Naive B cell (primary cell): ENCODE measurements at regions not wholly inside any gene's neighbourhood (a gene's known extent, or its start where the extent isn't known, plus 50 kb on each side); places are given as distances from the start of the nearest gene placed in this dataset.
"Not testable (repeated sequence)": the region's sequence is repeated elsewhere in the genome, so short reads cannot be mapped to it uniquely, and the experiment has no call there.

Experiments
- ATAC-seq, 2 donors: fragments of 150-1000 bp; cut with Tn5 transposase; 2 replicates each; pipeline ENCODE4 v1.10.0; 2021; ENCODE audit warnings: low read depth in 2 of 2, mild to moderate bottlenecking in 2 of 2, moderate library complexity in 2 of 2
- DNase-seq: peaks from one replicate; pipeline ENCODE4 v3.0.0; 2022
- H3K27ac Mint-ChIP-seq, 6 donors: one replicate each; pipeline ENCODE4 v1.8.0; 2020 to 2022; ENCODE audit warnings: mild to moderate bottlenecking in 6 of 6, mixed read lengths in 6 of 6, moderate library complexity in 5 of 6, inconsistent platforms in 2 of 6
- H3K27me3 Mint-ChIP-seq, 3 donors: one replicate each; pipeline ENCODE4 v1.8.0; 2021 to 2022; ENCODE audit warnings: mixed read lengths in 3 of 3, mild to moderate bottlenecking in 1 of 3
- H3K36me3 Mint-ChIP-seq, 2 donors: one replicate each; pipeline ENCODE4 v1.8.0; 2020 to 2022; ENCODE audit warnings: mixed read lengths in 2 of 2, inconsistent platforms in 1 of 2, mild to moderate bottlenecking in 1 of 2
- H3K4me1 Mint-ChIP-seq, 3 donors: one replicate each; pipeline ENCODE4 v1.8.0; 2020 to 2022; ENCODE audit warnings: mixed read lengths in 3 of 3, inconsistent platforms in 1 of 3, mild to moderate bottlenecking in 1 of 3, moderate library complexity in 1 of 3
- H3K4me3 Mint-ChIP-seq, 8 donors: one replicate each; pipeline ENCODE4 v1.8.0; 2020 to 2022; ENCODE audit warnings: mild to moderate bottlenecking in 8 of 8, mixed read lengths in 8 of 8, moderate library complexity in 8 of 8, inconsistent platforms in 2 of 8
- H3K9me3 Mint-ChIP-seq, 7 donors: one replicate each; pipeline ENCODE4 v1.8.0; 2020 to 2022; ENCODE audit warnings: mixed read lengths in 7 of 7, mild to moderate bottlenecking in 5 of 7, inconsistent platforms in 2 of 7, moderate library complexity in 1 of 7

DNA sequence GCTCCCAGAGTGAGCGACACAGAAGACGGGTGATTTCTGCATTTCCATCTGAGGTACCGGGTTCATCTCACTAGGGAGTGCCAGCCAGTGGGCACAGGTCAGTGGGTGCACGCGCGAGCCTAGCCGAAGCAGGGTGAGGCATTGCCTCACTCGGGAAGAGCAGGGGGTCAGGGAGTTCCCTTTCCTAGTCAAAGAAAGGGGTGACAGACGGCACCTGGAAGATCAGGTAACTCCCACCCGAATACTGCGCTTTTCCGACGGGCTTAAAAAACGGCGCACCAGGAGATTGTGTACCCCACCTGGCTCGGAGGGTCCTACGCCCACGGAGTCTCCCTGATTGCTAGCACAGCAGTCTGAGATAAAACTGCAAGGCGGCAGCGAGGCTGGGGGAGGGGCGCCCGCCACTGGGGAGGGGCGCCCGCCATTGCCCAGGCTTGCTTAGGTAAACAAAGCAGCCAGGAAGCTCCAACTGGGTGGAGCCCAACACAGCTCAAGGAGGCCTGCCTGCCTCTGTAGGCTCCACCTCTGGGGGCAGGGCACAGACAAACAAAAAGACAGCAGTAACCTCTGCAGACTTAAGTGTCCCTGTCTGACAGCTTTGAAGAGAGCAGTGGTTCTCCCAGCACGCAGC lies 979.1 kb upstream of the COX7C start:
- not testable (repeated sequence) for ATAC-seq, H3K4me1 Mint-ChIP-seq, H3K27ac Mint-ChIP-seq, H3K27me3 Mint-ChIP-seq, H3K36me3 Mint-ChIP-seq, H3K9me3 Mint-ChIP-seq, H3K4me3 Mint-ChIP-seq, DNase-seq

DNA sequence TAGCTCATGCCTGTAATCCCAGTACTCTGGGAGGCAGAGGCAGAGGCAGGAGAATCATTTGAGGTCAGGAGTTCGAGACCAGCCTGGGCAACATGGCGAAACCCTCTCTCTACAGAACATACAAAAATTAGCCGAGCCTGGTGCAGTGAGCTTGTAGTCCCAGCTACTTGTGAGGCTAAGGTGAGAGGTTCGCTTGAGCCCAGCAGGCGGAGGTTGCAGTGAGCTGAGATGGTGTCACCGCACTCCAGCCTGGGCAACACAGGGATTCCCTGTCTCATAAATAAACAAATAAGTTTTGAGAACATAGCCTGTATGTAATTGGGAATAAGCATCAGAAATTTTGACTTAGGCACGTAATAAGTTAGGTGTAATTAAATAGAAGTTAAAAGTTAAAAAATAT lies 971.7 kb upstream of the COX7C start:
- H3K27me3 Mint-ChIP-seq = no peaks in the 10 kb centered on the region
- no peaks in the 10 kb centered on the region for H3K4me1 Mint-ChIP-seq
- H3K4me3 Mint-ChIP-seq = no peak overlapping the region
- no peak overlapping the region for H3K27ac Mint-ChIP-seq
- H3K9me3 Mint-ChIP-seq = peaks cover 0 to 6% (median 0%) of the 10 kb centered on the region in 7 donors
- ATAC-seq (no peak), DNase-seq (no peak)
- no peaks in the 10 kb centered on the region for H3K36me3 Mint-ChIP-seq

DNA sequence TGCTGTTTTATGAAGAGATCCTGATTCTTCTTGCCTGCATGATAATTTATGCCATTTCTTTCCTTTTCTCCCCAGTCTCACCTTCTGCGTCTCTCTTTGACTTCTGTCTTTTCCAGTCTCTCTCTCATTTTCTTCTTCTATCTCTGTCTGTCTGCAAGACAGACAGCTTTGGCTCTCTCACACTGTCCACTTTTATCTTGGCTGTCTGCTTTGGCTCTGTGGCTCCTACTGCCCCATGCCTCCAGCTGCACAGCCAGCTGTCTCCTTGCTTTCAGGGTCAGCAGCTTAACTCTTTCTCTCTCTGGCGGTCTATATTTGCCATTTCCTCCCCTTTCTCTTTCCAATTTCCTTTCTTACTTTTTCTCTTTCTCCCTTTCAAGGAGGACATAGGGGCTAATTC lies 971.1 kb upstream of the COX7C start:
- Mint-ChIP-seq H3K36me3 (no peaks in the 10 kb centered on the region), H3K4me1 (no peaks in the 10 kb centered on the region), H3K27ac (no peak overlapping the region), H3K9me3 (peaks cover 0 to 10% (median 2%) of the 10 kb centered on the region in 7 donors), H3K4me3 (no peak overlapping the region), H3K27me3 (no peaks in the 10 kb centered on the region)
- no peak for ATAC-seq
- DNase-seq = no peak

DNA sequence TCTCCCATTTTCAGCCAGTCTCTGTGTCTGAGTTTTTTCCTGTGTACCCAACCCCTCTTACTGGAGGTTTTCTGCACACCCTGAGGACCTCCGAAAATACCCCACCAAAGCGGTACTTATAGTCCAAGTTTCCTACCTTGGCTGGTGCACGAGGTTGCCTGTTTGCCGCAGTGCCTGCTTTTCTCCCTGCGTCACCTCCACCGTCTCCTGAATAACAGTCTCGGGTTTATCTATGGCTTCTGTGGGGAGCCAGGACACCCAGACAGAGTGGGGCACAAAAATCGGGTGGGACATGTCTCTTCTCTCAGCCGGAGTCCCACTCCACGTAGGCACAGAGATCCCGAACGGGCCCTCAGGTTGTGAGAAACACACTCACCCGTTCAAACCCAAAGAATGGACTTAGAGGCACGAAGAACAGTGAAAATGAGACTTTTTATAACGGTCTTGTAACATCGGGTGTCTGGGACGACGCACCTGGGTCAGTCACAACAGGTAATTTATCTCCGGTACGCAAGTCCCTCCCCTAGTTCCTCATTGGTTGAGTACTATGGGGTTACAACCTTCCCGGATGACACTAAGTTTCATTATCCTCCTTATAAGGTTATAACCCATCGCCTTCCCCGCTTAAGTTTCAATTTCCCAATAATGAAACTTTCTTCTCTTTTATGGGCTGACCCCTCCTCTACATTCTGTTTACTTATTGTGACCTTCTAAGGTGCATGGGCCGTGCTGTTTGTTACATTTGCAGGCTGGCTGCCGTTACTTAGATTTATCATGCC lies 970.2 kb upstream of the COX7C start:
- no peak overlapping the region for H3K27ac Mint-ChIP-seq
- no peak overlapping the region for H3K4me3 Mint-ChIP-seq
- no peak for ATAC-seq
- H3K36me3 Mint-ChIP-seq = no peaks in the 10 kb centered on the region
- no peaks in the 10 kb centered on the region for H3K27me3 Mint-ChIP-seq
- no peak for DNase-seq
- H3K9me3 Mint-ChIP-seq = peaks cover 0 to 10% (median 2%) of the 10 kb centered on the region in 7 donors
- H3K4me1 Mint-ChIP-seq = no peaks in the 10 kb centered on the region

- DNase-seq = no peak
- peaks cover 0 to 10% (median 2%) of the 10 kb centered on the region in 7 donors for H3K9me3 Mint-ChIP-seq
- no peaks in the 10 kb centered on the region for H3K4me1 Mint-ChIP-seq
- no peak overlapping the region for H3K4me3 Mint-ChIP-seq
- H3K27ac Mint-ChIP-seq = no peak overlapping the region
- ATAC-seq = no peak
- no peaks in the 10 kb centered on the region for H3K36me3 Mint-ChIP-seq
- no peaks in the 10 kb centered on the region for H3K27me3 Mint-ChIP-seq
Measured at GRCh38 chr5:85648495-85648894, 969.2 kb upstream of the COX7C start.

GRCh38 chr5:85651731-85652130 lies 966.0 kb upstream of the COX7C start:
- ATAC-seq (no peak), DNase-seq (no peak)
- H3K4me1 Mint-ChIP-seq = no peaks in the 10 kb centered on the region
- H3K27me3 Mint-ChIP-seq = no peaks in the 10 kb centered on the region
- no peak overlapping the region for H3K27ac Mint-ChIP-seq
- H3K4me3 Mint-ChIP-seq = no peak overlapping the region
- no peaks in the 10 kb centered on the region for H3K36me3 Mint-ChIP-seq
- peaks cover 9 to 28% (median 12%) of the 10 kb centered on the region in 7 donors for H3K9me3 Mint-ChIP-seq

DNA sequence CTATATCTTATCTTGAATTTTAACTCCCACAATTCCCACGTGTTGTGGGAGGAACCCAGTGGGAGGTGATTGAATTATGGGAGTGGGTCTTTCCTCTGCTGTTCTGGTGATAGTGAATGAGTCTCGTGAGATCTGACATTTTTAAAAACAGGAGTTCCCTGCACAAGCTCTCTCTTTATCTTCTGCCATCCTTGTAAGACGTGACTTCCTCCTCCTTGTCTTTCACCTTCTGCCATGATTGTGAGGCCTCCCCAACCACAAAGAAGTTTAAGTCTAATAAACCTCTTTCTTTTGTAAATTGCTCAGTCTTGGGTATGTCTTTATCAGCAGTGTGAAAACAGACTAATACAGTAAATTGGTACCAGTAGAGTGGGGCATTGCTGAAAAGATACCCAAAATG lies 963.6 kb upstream of the COX7C start:
- H3K4me1 Mint-ChIP-seq, H3K27me3 Mint-ChIP-seq, H3K4me3 Mint-ChIP-seq, H3K36me3 Mint-ChIP-seq, DNase-seq, H3K27ac Mint-ChIP-seq, ATAC-seq: not testable (repeated sequence)
- peaks cover 6 to 33% (median 12%) of the 10 kb centered on the region in 7 donors for H3K9me3 Mint-ChIP-seq

- no peaks in the 10 kb centered on the region for H3K27me3 Mint-ChIP-seq
- no peak overlapping the region for H3K4me3 Mint-ChIP-seq
- ATAC-seq (no peak), DNase-seq (no peak)
- peaks cover 6 to 33% (median 14%) of the 10 kb centered on the region in 7 donors for H3K9me3 Mint-ChIP-seq
- no peaks in the 10 kb centered on the region for H3K4me1 Mint-ChIP-seq
- no peak overlapping the region for H3K27ac Mint-ChIP-seq
- H3K36me3 Mint-ChIP-seq = no peaks in the 10 kb centered on the region
Measured at GRCh38 chr5:85656050-85656449, 961.7 kb upstream of the COX7C start.

DNA sequence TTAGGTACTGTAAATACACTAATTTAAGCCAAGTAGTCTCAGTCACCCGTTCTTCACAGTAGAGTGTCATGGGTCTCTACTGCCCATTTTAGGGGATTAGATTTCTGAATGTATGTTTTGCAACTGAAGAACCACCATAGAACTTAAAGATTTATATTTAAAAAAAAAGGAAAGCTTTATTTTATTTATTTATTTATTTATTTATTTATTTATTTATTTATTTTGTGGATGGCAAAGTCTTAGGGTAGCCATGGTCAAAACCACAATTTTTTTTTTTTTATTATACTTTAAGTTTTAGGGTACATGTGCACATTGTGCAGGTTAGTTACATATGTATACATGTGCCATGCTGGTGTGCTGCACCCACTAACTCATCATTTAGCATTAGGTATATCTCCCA lies 960.4 kb upstream of the COX7C start:
- ATAC-seq, H3K36me3 Mint-ChIP-seq, H3K4me1 Mint-ChIP-seq, H3K27ac Mint-ChIP-seq, DNase-seq, H3K27me3 Mint-ChIP-seq, H3K4me3 Mint-ChIP-seq: not testable (repeated sequence)
- H3K9me3 Mint-ChIP-seq = peaks cover 8 to 33% (median 18%) of the 10 kb centered on the region in 7 donors

GRCh38 chr5:85662969-85663707 lies 954.6 kb upstream of the COX7C start:
- not testable (repeated sequence) for H3K27me3 Mint-ChIP-seq, H3K4me1 Mint-ChIP-seq, DNase-seq, H3K9me3 Mint-ChIP-seq, H3K36me3 Mint-ChIP-seq, ATAC-seq, H3K27ac Mint-ChIP-seq, H3K4me3 Mint-ChIP-seq

DNA sequence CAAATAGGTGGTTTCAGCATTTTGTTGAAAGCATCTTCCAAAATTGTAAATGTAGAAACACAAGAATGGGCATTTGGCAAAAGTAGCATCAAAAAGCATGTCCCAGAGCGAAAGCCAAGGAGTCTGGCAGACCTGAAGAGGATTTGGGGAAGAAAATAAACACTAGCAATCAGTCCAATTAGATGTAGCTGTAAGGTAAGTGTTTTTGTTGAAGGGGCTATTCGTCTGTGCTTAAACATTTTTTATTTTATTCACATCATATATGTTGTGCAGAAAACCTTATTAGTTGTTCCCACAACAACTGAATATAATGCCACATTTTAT lies 954.1 kb upstream of the COX7C start:
- Mint-ChIP-seq H3K9me3 (peaks cover 0 to 5% (median 3%) of the 10 kb centered on the region in 7 donors), H3K36me3 (no peaks in the 10 kb centered on the region), H3K4me1 (no peaks in the 10 kb centered on the region), H3K27ac (no peak overlapping the region), H3K4me3 (no peak overlapping the region), H3K27me3 (no peaks in the 10 kb centered on the region)
- no peak for ATAC-seq
- DNase-seq = no peak

DNA sequence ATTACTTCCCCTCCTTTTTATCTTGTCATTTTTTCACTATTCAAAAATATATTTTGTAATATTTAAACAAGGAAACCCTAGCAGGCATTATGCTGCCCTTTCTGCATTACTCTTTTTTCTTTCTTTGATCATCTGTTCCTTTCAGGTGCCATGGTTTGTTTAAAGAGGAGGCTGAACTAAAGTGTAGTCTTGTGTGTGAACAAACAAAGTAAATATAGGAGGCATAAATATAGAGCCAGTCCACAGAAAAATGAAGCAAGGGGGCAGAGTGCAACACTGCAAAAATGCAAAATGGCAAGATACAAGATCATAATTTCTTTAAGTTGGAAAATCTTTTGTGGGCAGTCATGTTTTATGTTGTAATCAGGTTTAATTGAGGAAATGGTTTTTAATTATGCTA lies 947.3 kb upstream of the COX7C start:
- H3K4me3 Mint-ChIP-seq = no peak overlapping the region
- ATAC-seq = no peak
- no peaks in the 10 kb centered on the region for H3K36me3 Mint-ChIP-seq
- H3K27me3 Mint-ChIP-seq = no peaks in the 10 kb centered on the region
- DNase-seq = no peak
- peaks cover 0 to 3% (median 0%) of the 10 kb centered on the region in 7 donors for H3K9me3 Mint-ChIP-seq
- H3K4me1 Mint-ChIP-seq = no peaks in the 10 kb centered on the region
- no peak overlapping the region for H3K27ac Mint-ChIP-seq

- H3K27me3 Mint-ChIP-seq = no peaks in the 10 kb centered on the region
- no peaks in the 10 kb centered on the region for H3K36me3 Mint-ChIP-seq
- DNase-seq (no peak), ATAC-seq (no peak)
- H3K4me1 Mint-ChIP-seq = no peaks in the 10 kb centered on the region
- H3K9me3 Mint-ChIP-seq = peaks cover 0 to 4% (median 0%) of the 10 kb centered on the region in 7 donors
- no peak overlapping the region for H3K27ac Mint-ChIP-seq
- no peak overlapping the region for H3K4me3 Mint-ChIP-seq
Measured at GRCh38 chr5:85671223-85671970, 946.3 kb upstream of the COX7C start.
